ENCODE measurements at regions not wholly inside any gene's neighbourhood (a gene's known extent, or its start where the extent isn't known, plus 50 kb on each side); places are given as distances from the start of the nearest gene placed in this dataset.

GRCh38 chr12:43087195-43088091 lies 464.6 kb downstream of the ADAMTS20 start:
- H3K9ac ChIP-seq (ENCODE audit: insufficient read length), result no peak overlapping the region
- DNase-seq (ENCODE audit: low read depth, low spot score), result no peak
- H3K27ac ChIP-seq, result no peak overlapping the region
- no peaks in the 10 kb centered on the region; the same call in 1 of the 2 replicates for H3K9me3 ChIP-seq (ENCODE audit: low read depth, low read length)
- H3K36me3 ChIP-seq (ENCODE audit: insufficient read depth, low read length), result no peaks in the 10 kb centered on the region
- no peak overlapping the region for H3K4me3 ChIP-seq
- TF ChIP-seq FOXP2 (optimal IDR thresholded peaks at IDR 0.05; ENCODE audit: control extremely low read depth, extremely low read length, insufficient read depth) (no peak), POLR2AphosphoS5 (IDR thresholded peaks at IDR 0.05; ENCODE audit: borderline replicate concordance, low read depth, low read length) (no peak), EZH2 (IDR thresholded peaks at IDR 0.05) (no peak)

GRCh38 chr12:43079476-43079875 lies 472.5 kb downstream of the ADAMTS20 start:
- H3K36me3 ChIP-seq (ENCODE audit: insufficient read depth, low read length), result no peaks in the 10 kb centered on the region
- H3K9ac ChIP-seq (ENCODE audit: insufficient read length), result no peak overlapping the region
- H3K27ac ChIP-seq, result no peak overlapping the region
- H3K4me3 ChIP-seq, result no peak overlapping the region
- TF ChIP-seq EZH2 (IDR thresholded peaks at IDR 0.05) (no peak), POLR2AphosphoS5 (IDR thresholded peaks at IDR 0.05; ENCODE audit: borderline replicate concordance, low read depth, low read length) (no peak), FOXP2 (optimal IDR thresholded peaks at IDR 0.05; ENCODE audit: control extremely low read depth, extremely low read length, insufficient read depth) (no peak)
- DNase-seq (ENCODE audit: low read depth, low spot score), result no peak
- no peaks in the 10 kb centered on the region for H3K9me3 ChIP-seq (ENCODE audit: low read depth, low read length)

- no peaks in the 10 kb centered on the region for H3K9me3 ChIP-seq (ENCODE audit: low read depth, low read length)
- no peaks in the 10 kb centered on the region for H3K36me3 ChIP-seq (ENCODE audit: insufficient read depth, low read length)
- TF ChIP-seq POLR2AphosphoS5 (IDR thresholded peaks at IDR 0.05; ENCODE audit: borderline replicate concordance, low read depth, low read length) (no peak), FOXP2 (optimal IDR thresholded peaks at IDR 0.05; ENCODE audit: control extremely low read depth, extremely low read length, insufficient read depth) (no peak), EZH2 (IDR thresholded peaks at IDR 0.05) (no peak)
- no peak overlapping the region for H3K4me3 ChIP-seq
- no peak overlapping the region for H3K9ac ChIP-seq (ENCODE audit: insufficient read length)
- no peak for DNase-seq (ENCODE audit: low read depth, low spot score)
- H3K27ac ChIP-seq, result no peak overlapping the region
These were observed 473.0 kb downstream of the ADAMTS20 start for GRCh38 chr12:43078976-43079375.

- no peak for DNase-seq (ENCODE audit: low read depth, low spot score)
- TF ChIP-seq EZH2 (IDR thresholded peaks at IDR 0.05) (no peak), POLR2AphosphoS5 (IDR thresholded peaks at IDR 0.05; ENCODE audit: borderline replicate concordance, low read depth, low read length) (no peak), FOXP2 (optimal IDR thresholded peaks at IDR 0.05; ENCODE audit: control extremely low read depth, extremely low read length, insufficient read depth) (no peak)
- Histone ChIP-seq H3K9ac (ENCODE audit: insufficient read length) (no peak overlapping the region), H3K4me3 (no peak overlapping the region), H3K36me3 (ENCODE audit: insufficient read depth, low read length) (no peaks in the 10 kb centered on the region), H3K9me3 (ENCODE audit: low read depth, low read length) (no peaks in the 10 kb centered on the region), H3K27ac (no peak overlapping the region)
These were observed 479.6 kb downstream of the ADAMTS20 start for GRCh38 chr12:43072431-43072830.

GRCh38 chr12:43069768-43070221 lies 480.2 kb upstream of the PRICKLE1 start:
- Histone ChIP-seq H3K4me3 (no peak overlapping the region), H3K27ac (no peak overlapping the region), H3K9ac (ENCODE audit: insufficient read length) (no peak overlapping the region), H3K9me3 (ENCODE audit: low read depth, low read length) (no peaks in the 10 kb centered on the region), H3K36me3 (ENCODE audit: insufficient read depth, low read length) (no peaks in the 10 kb centered on the region)
- TF ChIP-seq FOXP2 (optimal IDR thresholded peaks at IDR 0.05; ENCODE audit: control extremely low read depth, extremely low read length, insufficient read depth), result no peak
- no peak for TF ChIP-seq EZH2 (IDR thresholded peaks at IDR 0.05)
- TF ChIP-seq POLR2AphosphoS5 (IDR thresholded peaks at IDR 0.05; ENCODE audit: borderline replicate concordance, low read depth, low read length), result no peak
- no peak for DNase-seq (ENCODE audit: low read depth, low spot score)

- Histone ChIP-seq H3K36me3 (ENCODE audit: insufficient read depth, low read length) (no peaks in the 10 kb centered on the region), H3K27ac (no peak overlapping the region), H3K9me3 (ENCODE audit: low read depth, low read length) (no peaks in the 10 kb centered on the region), H3K4me3 (no peak overlapping the region), H3K9ac (ENCODE audit: insufficient read length) (no peak overlapping the region)
- TF ChIP-seq EZH2 (IDR thresholded peaks at IDR 0.05) (no peak), POLR2AphosphoS5 (IDR thresholded peaks at IDR 0.05; ENCODE audit: borderline replicate concordance, low read depth, low read length) (no peak), FOXP2 (optimal IDR thresholded peaks at IDR 0.05; ENCODE audit: control extremely low read depth, extremely low read length, insufficient read depth) (no peak)
- no peak for DNase-seq (ENCODE audit: low read depth, low spot score)
These were observed 476.9 kb upstream of the PRICKLE1 start for GRCh38 chr12:43066471-43066870.

GRCh38 chr12:43063650-43064049 lies 474.1 kb upstream of the PRICKLE1 start:
- Histone ChIP-seq H3K36me3 (ENCODE audit: insufficient read depth, low read length) (no peaks in the 10 kb centered on the region), H3K27ac (no peak overlapping the region), H3K9me3 (ENCODE audit: low read depth, low read length) (no peaks in the 10 kb centered on the region), H3K4me3 (no peak overlapping the region), H3K9ac (ENCODE audit: insufficient read length) (no peak overlapping the region)
- TF ChIP-seq EZH2 (IDR thresholded peaks at IDR 0.05) (no peak), POLR2AphosphoS5 (IDR thresholded peaks at IDR 0.05; ENCODE audit: borderline replicate concordance, low read depth, low read length) (no peak), FOXP2 (optimal IDR thresholded peaks at IDR 0.05; ENCODE audit: control extremely low read depth, extremely low read length, insufficient read depth) (no peak)
- DNase-seq (ENCODE audit: low read depth, low spot score), result no peak

GRCh38 chr12:43062201-43062895 lies 472.8 kb upstream of the PRICKLE1 start:
- Histone ChIP-seq H3K27ac (no peak overlapping the region), H3K36me3 (ENCODE audit: insufficient read depth, low read length) (no peaks in the 10 kb centered on the region), H3K9me3 (ENCODE audit: low read depth, low read length) (no peaks in the 10 kb centered on the region), H3K9ac (ENCODE audit: insufficient read length) (no peak overlapping the region), H3K4me3 (no peak overlapping the region)
- DNase-seq (ENCODE audit: low read depth, low spot score), result no peak
- TF ChIP-seq POLR2AphosphoS5 (IDR thresholded peaks at IDR 0.05; ENCODE audit: borderline replicate concordance, low read depth, low read length), result no peak
- TF ChIP-seq FOXP2 (optimal IDR thresholded peaks at IDR 0.05; ENCODE audit: control extremely low read depth, extremely low read length, insufficient read depth), result no peak
- no peak for TF ChIP-seq EZH2 (IDR thresholded peaks at IDR 0.05)

Data from SK-N-MC (cell line).